H1 (cell line): ENCODE measurements at regions not wholly inside any gene's neighbourhood (a gene's known extent, or its start where the extent isn't known, plus 50 kb on each side); places are given as distances from the start of the nearest gene placed in this dataset.

Source experiments
- CBX5 ChIP-seq: fragments of 300-800, 300-1000 bp; sonication (generic); IDR thresholded peaks from 2 replicates; pipeline ENCODE4 v1.7.1; 2016; ENCODE audit warnings: antibody characterized with exemption, low read length, low read depth
- EP300 ChIP-seq, 2 experiments: IDR thresholded peaks; 1 replicate in 1 of 2; 2 replicates in 1 of 2; pipeline ENCODE4 v1.6.1; 2011 to 2012; ENCODE audit warnings: low read depth in 2 of 2, low read length in 2 of 2, mild to moderate bottlenecking in 2 of 2, borderline replicate concordance in 1 of 2, inconsistent platforms in 1 of 2, moderate library complexity in 1 of 2
- EZH2 ChIP-seq: fragments of 200-600 bp; sonication (generic); IDR thresholded peaks from 2 replicates; pipeline ENCODE4 v1.7.1; 2012; ENCODE audit warnings: low read depth, mild to moderate bottlenecking, moderate library complexity, low read length, inconsistent platforms; ENCODE audit not compliant: severe bottlenecking
- GTF2F1 ChIP-seq: IDR thresholded peaks from 2 replicates; pipeline ENCODE4 v1.6.1; 2012; ENCODE audit warnings: low read depth, low read length, improper control_type of control experiment, borderline replicate concordance
- KDM5A ChIP-seq: fragments of 200-600 bp; IDR thresholded peaks from 2 replicates; pipeline ENCODE4 v1.7.1; 2012; ENCODE audit warnings: mild to moderate bottlenecking, low read length, inconsistent platforms, mixed read lengths
- POLR2A ChIP-seq, 2 experiments: IDR thresholded peaks; 1 replicate in 1 of 2; 2 replicates in 1 of 2; pipeline ENCODE4 v1.6.1; 2011; ENCODE audit warnings: low read depth in 2 of 2, low read length in 2 of 2, mild to moderate bottlenecking in 2 of 2; ENCODE audit errors: control extremely low read depth in 1 of 2
- SUZ12 ChIP-seq: fragments of 200-600 bp; sonication (generic); IDR thresholded peaks from 2 replicates; pipeline ENCODE4 v1.6.1; 2012; ENCODE audit warnings: mild to moderate bottlenecking, inconsistent platforms, low read length, moderate library complexity, mixed read lengths
- ZNF274 ChIP-seq: IDR thresholded peaks from 2 replicates; pipeline ENCODE4 v1.7.0; 2012; ENCODE audit warnings: low read length, borderline replicate concordance; ENCODE audit errors: extremely low read depth
- TF ChIP-seq, protein P1 (sequence below), 3 experiments: IDR thresholded peaks; 1 replicate in 2 of 3; 2 replicates in 1 of 3; pipeline versions ENCODE4 v1.5.1 to v1.6.1; 2011; ENCODE audit warnings: low read length in 3 of 3, mild to moderate bottlenecking in 3 of 3, inconsistent platforms in 2 of 3, low read depth in 1 of 3, moderate library complexity in 1 of 3; ENCODE audit not compliant: insufficient read depth in 1 of 3; ENCODE audit errors: control extremely low read depth in 1 of 3
- TF ChIP-seq, protein P2 (sequence below): IDR thresholded peaks from 2 replicates; pipeline ENCODE4 v1.6.1; 2012; ENCODE audit warnings: inconsistent platforms

DNA sequence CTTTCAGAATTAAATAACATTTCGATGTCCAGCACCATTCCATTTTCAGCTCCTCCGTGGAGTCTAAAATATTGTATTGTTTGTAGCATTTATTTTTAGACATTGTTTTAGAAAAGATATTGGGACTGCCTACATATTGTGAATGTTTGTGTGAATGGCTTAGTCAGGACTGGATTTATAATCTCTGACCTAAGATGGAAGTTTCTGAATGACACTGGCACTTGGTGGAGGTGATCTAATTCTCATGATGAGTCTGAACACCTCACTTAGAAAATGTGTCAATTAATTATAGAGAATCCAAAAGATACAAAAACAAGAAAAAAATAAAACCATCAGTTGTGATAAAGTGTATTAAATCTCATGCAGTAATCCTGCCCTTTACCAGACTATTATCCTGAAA is 60.8 kb upstream of the HBS1L start:
- TF ChIP-seq, protein P1, sequence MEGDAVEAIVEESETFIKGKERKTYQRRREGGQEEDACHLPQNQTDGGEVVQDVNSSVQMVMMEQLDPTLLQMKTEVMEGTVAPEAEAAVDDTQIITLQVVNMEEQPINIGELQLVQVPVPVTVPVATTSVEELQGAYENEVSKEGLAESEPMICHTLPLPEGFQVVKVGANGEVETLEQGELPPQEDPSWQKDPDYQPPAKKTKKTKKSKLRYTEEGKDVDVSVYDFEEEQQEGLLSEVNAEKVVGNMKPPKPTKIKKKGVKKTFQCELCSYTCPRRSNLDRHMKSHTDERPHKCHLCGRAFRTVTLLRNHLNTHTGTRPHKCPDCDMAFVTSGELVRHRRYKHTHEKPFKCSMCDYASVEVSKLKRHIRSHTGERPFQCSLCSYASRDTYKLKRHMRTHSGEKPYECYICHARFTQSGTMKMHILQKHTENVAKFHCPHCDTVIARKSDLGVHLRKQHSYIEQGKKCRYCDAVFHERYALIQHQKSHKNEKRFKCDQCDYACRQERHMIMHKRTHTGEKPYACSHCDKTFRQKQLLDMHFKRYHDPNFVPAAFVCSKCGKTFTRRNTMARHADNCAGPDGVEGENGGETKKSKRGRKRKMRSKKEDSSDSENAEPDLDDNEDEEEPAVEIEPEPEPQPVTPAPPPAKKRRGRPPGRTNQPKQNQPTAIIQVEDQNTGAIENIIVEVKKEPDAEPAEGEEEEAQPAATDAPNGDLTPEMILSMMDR (IDR thresholded peaks at IDR 0.05; ENCODE audit: control extremely low read depth in 1 of 3, insufficient read depth in 1 of 3, low read depth in 1 of 3, low read length in 3 of 3) = no peak
- TF ChIP-seq ZNF274 (no peak), EP300 (IDR thresholded peaks at IDR 0.05; ENCODE audit: borderline replicate concordance in 1 of 2, low read depth in 2 of 2, low read length in 2 of 2) (no peak), POLR2A (IDR thresholded peaks at IDR 0.05; ENCODE audit: control extremely low read depth in 1 of 2, low read depth in 2 of 2, low read length in 2 of 2) (no peak), SUZ12 (no peak), KDM5A (no peak), EZH2 (no peak), GTF2F1 (no peak), CBX5 (no peak)
- TF ChIP-seq, protein P2, sequence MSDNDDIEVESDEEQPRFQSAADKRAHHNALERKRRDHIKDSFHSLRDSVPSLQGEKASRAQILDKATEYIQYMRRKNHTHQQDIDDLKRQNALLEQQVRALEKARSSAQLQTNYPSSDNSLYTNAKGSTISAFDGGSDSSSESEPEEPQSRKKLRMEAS = no peak
